Neural progenitor cell (in vitro differentiated cells): ENCODE measurements at regions not wholly inside any gene's neighbourhood (a gene's known extent, or its start where the extent isn't known, plus 50 kb on each side); places are given as distances from the start of the nearest gene placed in this dataset.

Experiments
- EZH2 ChIP-seq: fragments of 200-600 bp; sonication (generic); IDR thresholded peaks from 2 replicates; pipeline ENCODE4 v1.6.1; 2017; ENCODE audit warnings: antibody characterized with exemption, mild to moderate bottlenecking, moderate library complexity
- TF ChIP-seq, protein P1 (sequence below): fragments of 200-600 bp; sonication (generic); IDR thresholded peaks from 2 replicates; pipeline ENCODE4 v1.5.1; 2017; ENCODE audit warnings: antibody characterized with exemption, mild to moderate bottlenecking

DNA sequence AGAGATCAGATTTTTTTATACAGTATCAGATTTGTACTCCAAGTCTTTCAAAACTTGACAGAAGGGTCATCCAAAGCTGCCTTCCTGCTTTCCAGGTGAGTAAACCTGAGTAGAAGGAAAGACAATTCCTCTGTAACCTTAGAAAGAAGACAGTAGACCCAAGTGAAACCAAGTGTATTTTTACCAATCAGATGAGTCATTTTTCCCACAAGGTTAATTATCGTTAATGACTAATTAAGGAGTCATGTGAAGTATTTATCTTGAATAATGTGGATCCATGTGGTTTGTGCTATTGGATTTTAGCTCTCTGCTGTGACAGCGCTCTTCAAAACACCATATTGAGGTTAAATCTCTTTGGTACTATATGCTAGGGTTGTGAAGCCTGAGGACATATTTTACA lies 74.0 kb upstream of the PELI2 start:
- TF ChIP-seq, protein P1, sequence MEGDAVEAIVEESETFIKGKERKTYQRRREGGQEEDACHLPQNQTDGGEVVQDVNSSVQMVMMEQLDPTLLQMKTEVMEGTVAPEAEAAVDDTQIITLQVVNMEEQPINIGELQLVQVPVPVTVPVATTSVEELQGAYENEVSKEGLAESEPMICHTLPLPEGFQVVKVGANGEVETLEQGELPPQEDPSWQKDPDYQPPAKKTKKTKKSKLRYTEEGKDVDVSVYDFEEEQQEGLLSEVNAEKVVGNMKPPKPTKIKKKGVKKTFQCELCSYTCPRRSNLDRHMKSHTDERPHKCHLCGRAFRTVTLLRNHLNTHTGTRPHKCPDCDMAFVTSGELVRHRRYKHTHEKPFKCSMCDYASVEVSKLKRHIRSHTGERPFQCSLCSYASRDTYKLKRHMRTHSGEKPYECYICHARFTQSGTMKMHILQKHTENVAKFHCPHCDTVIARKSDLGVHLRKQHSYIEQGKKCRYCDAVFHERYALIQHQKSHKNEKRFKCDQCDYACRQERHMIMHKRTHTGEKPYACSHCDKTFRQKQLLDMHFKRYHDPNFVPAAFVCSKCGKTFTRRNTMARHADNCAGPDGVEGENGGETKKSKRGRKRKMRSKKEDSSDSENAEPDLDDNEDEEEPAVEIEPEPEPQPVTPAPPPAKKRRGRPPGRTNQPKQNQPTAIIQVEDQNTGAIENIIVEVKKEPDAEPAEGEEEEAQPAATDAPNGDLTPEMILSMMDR: no peak
- TF ChIP-seq EZH2: no peak
